MM.1S (cell line): ENCODE measurements at regions not wholly inside any gene's neighbourhood (a gene's known extent, or its start where the extent isn't known, plus 50 kb on each side); places are given as distances from the start of the nearest gene placed in this dataset.

Experiments used
- CTCF ChIP-seq: fragments of 300-600 bp; sonication (generic); IDR thresholded peaks from 2 replicates; pipeline ENCODE4 v1.5.1; 2016; ENCODE audit warnings: antibody characterized with exemption, low read length, mixed read lengths
- EZH2 ChIP-seq: fragments of 300-600 bp; sonication (generic); optimal IDR thresholded peaks from 2 replicates; pipeline ENCODE3; 2017; ENCODE audit warnings: low read depth, mild to moderate bottlenecking, antibody characterized with exemption, low read length, mixed read lengths

- TF ChIP-seq CTCF = no peak
- TF ChIP-seq EZH2 = no peak
Observed at GRCh38 chr12:60568914-60569313, 973.1 kb downstream of the SLC16A7 start.
